ENCODE measurements at regions not wholly inside any gene's neighbourhood (a gene's known extent, or its start where the extent isn't known, plus 50 kb on each side); places are given as distances from the start of the nearest gene placed in this dataset.

DNA sequence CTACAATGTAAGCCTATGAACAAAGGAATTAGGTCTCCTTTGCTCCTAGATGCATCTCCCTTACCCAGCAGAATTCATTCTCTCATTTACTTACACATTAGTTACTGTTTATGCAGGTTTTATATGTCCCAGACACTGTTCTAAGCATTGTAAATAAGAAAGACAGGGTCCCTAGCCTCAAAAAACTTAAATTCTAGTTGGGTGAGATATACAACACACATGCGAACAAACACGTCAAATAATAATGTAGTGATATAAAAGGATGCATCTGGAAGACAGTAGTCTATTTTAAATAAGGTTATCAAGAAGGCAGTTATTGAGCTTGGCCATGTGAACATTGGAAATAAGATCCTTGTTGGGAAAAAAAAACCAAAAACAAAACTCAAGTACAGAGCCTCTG, 479.7 kb downstream of the DNAJB9 start:
- H2AK5ac ChIP-seq (ENCODE audit: low read depth, low read length) = no peak overlapping the region
- no peak overlapping the region for H3K23ac ChIP-seq (ENCODE audit: low read depth, low read length)

More for the DNA sequence above, 479.7 kb downstream of the DNAJB9 start:
- no peak overlapping the region for H2AK9ac ChIP-seq (replicated peaks; ENCODE audit: low read depth, low read length, poor library complexity)
- H4K20me1 ChIP-seq (ENCODE audit: insufficient read depth, low read length) = no peaks in the 10 kb centered on the region
- intact Hi-C loops (cut with micrococcal nuclease) = no loop called here
- H3K27ac ChIP-seq (ENCODE audit: insufficient read depth, low read length) = no peak overlapping the region
- no CpG with 5 or more reads among the region's 2 CpGs for WGBS, 2 experiments (ENCODE audit: extremely low coverage in 2 of 2, insufficient read length in 1 of 2)
- H3K18ac ChIP-seq (ENCODE audit: low read depth, low read length) = no peak overlapping the region
- H3K9ac ChIP-seq (ENCODE audit: low read depth, low read length) = no peak overlapping the region
- H3K4ac ChIP-seq (ENCODE audit: low read depth, low read length) = no peak overlapping the region
- no peak overlapping the region for H4K5ac ChIP-seq (ENCODE audit: low read depth, low read length)
- H4K91ac ChIP-seq (ENCODE audit: insufficient read depth, low read depth, low read length) = no peak overlapping the region
- H3K4me1 ChIP-seq (ENCODE audit: control insufficient read depth, insufficient read depth, low read length) = no peaks in the 10 kb centered on the region
- no peaks in the 10 kb centered on the region for H3K79me1 ChIP-seq (ENCODE audit: low read depth in 1 of 2, low read length in 2 of 2)
- H2BK20ac ChIP-seq (ENCODE audit: low read depth, low read length) = no peak overlapping the region
- TF ChIP-seq POLR2A (IDR thresholded peaks at IDR 0.05; ENCODE audit: low read depth, low read length) (no peak), RAD21 (IDR thresholded peaks at IDR 0.05; ENCODE audit: low read length) (no peak)
- ChIA-PET POLR2A (ENCODE audit: unreplicated experiment) (no interaction called here), CTCF (no interaction called here)
- H3K56ac ChIP-seq (ENCODE audit: extremely low read depth, insufficient read depth, low read length) = no peak overlapping the region
- no peak overlapping the region for H3K4me2 ChIP-seq (ENCODE audit: low read depth, low read length)
- H4K8ac ChIP-seq (ENCODE audit: low read depth in 2 of 2, low read length in 2 of 2) = no peak overlapping the region
- no TSS peak for BruUV-seq (replicated peaks)
- H2BK5ac ChIP-seq (ENCODE audit: low read depth, low read length, poor library complexity, severe bottlenecking) = no peak overlapping the region
- H3K14ac ChIP-seq (replicated peaks; ENCODE audit: low read depth, low read length) = no peak overlapping the region
- H3K27me3 ChIP-seq (ENCODE audit: control insufficient read depth, insufficient read depth, low read length) = no peaks in the 10 kb centered on the region
- H3K9me3 ChIP-seq (ENCODE audit: control insufficient read depth, insufficient read depth, low read length) = no peaks in the 10 kb centered on the region
- dilution Hi-C loops (cut with HindIII; ENCODE audit: low sequenced_read_pairs, unreplicated experiment) = no loop called here
- in situ Hi-C loops (cut with MboI; ENCODE audit: low sequenced_read_pairs) = no loop called here
- no peaks in the 10 kb centered on the region for H3K36me3 ChIP-seq (ENCODE audit: control insufficient read depth, insufficient read depth, low read length)
- ATAC-seq (ENCODE audit: low read depth) = no peak
- no peak overlapping the region for H2BK120ac ChIP-seq (ENCODE audit: low read depth, low read length)
- H3K9me1 ChIP-seq (ENCODE audit: insufficient read depth, low read length) = no peaks in the 10 kb centered on the region
- DNase-seq = no peak
- H2AFZ ChIP-seq (replicated peaks; ENCODE audit: low read length, poor library complexity) = no peak overlapping the region
- no peak overlapping the region for H2BK15ac ChIP-seq (ENCODE audit: low read depth, low read length)
- no peak overlapping the region for H3K4me3 ChIP-seq (ENCODE audit: insufficient read depth, low read depth, low read length)
